ENCODE measurements at regions not wholly inside any gene's neighbourhood (a gene's known extent, or its start where the extent isn't known, plus 50 kb on each side); places are given as distances from the start of the nearest gene placed in this dataset.

DNA sequence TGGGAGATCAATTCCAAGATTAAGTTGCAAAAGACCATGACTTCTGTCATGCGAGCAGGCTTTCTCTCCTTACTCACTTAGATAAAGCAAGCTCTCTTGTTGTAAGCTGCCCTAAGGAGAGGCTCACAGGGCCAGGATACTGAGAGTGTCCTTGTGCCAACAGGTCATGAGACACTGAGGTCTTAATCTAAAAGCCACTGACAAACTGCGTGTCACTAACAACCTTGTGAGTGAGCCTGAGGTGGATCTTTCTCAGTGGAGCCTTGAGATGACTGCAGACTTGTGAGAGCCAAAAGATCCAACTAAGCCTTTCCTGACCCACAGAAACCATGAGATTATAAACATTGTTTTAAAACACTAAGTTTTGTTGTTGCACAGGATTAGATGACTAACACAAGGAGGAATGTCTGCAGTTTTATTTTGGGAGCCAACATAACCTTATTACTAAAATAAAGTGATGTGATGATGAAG is 170.5 kb downstream of the SLC39A8 start:
- H3K4me1 Mint-ChIP-seq, result no peaks in the 10 kb centered on the region
- peaks cover 0 to 5% (median 0%) of the 10 kb centered on the region in 7 donors for H3K9me3 Mint-ChIP-seq
- WGBS (ENCODE audit: insufficient coverage), result 92% methylated on average over 2 of the region's 2 CpGs
- H2AFZ ChIP-seq (ENCODE audit: insufficient read depth, low read depth, low read length, poor library complexity, severe bottlenecking), result no peak overlapping the region
- no peaks in the 10 kb centered on the region for H3K27me3 Mint-ChIP-seq (ENCODE audit: low read depth in 3 of 3)
- no peaks in the 10 kb centered on the region for H3K36me3 ChIP-seq (replicated peaks in 1 of 2; ENCODE audit: control insufficient read depth in 1 of 2, insufficient read depth in 2 of 2, low read length in 2 of 2)
- intact Hi-C loops (cut with micrococcal nuclease), result no loop called here
- no peaks in the 10 kb centered on the region for H3K27me3 ChIP-seq (ENCODE audit: control insufficient read depth in 2 of 2, insufficient read depth in 2 of 2, low read length in 2 of 2)
- no peak overlapping the region for H3K9ac ChIP-seq (ENCODE audit: insufficient read depth, low read length, poor library complexity, severe bottlenecking)
- no peak overlapping the region for H3K4me3 ChIP-seq (replicated peaks in 1 of 3; ENCODE audit: low read depth in 2 of 3, low read length in 3 of 3)
- H3K4me3 Mint-ChIP-seq, result no peak overlapping the region
- TF ChIP-seq, protein P1, sequence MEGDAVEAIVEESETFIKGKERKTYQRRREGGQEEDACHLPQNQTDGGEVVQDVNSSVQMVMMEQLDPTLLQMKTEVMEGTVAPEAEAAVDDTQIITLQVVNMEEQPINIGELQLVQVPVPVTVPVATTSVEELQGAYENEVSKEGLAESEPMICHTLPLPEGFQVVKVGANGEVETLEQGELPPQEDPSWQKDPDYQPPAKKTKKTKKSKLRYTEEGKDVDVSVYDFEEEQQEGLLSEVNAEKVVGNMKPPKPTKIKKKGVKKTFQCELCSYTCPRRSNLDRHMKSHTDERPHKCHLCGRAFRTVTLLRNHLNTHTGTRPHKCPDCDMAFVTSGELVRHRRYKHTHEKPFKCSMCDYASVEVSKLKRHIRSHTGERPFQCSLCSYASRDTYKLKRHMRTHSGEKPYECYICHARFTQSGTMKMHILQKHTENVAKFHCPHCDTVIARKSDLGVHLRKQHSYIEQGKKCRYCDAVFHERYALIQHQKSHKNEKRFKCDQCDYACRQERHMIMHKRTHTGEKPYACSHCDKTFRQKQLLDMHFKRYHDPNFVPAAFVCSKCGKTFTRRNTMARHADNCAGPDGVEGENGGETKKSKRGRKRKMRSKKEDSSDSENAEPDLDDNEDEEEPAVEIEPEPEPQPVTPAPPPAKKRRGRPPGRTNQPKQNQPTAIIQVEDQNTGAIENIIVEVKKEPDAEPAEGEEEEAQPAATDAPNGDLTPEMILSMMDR (IDR thresholded peaks at IDR 0.05), result no peak
- H4K20me1 ChIP-seq (ENCODE audit: insufficient read depth, low read length), result no peaks in the 10 kb centered on the region
- no peaks in the 10 kb centered on the region for H3K4me1 ChIP-seq (ENCODE audit: control insufficient read depth in 1 of 2, insufficient read depth in 2 of 2, low read length in 2 of 2)
- no peak overlapping the region for H3K27ac Mint-ChIP-seq
- no peaks in the 10 kb centered on the region for H3K36me3 Mint-ChIP-seq
- no peak overlapping the region for H3K27ac ChIP-seq (ENCODE audit: low read depth in 1 of 2, low read length in 2 of 2)
- no peaks in the 10 kb centered on the region for H3K79me2 ChIP-seq (ENCODE audit: insufficient read depth, low read length)
- no peak overlapping the region for H3K4me2 ChIP-seq (replicated peaks; ENCODE audit: extremely low read depth, low read length, poor library complexity, severe bottlenecking)
- no peak for DNase-seq
- H3K9me3 ChIP-seq (replicated peaks in 1 of 2; ENCODE audit: control insufficient read depth in 1 of 2, insufficient read depth in 1 of 2, low read length in 2 of 2), result no peaks in the 10 kb centered on the region

DNA sequence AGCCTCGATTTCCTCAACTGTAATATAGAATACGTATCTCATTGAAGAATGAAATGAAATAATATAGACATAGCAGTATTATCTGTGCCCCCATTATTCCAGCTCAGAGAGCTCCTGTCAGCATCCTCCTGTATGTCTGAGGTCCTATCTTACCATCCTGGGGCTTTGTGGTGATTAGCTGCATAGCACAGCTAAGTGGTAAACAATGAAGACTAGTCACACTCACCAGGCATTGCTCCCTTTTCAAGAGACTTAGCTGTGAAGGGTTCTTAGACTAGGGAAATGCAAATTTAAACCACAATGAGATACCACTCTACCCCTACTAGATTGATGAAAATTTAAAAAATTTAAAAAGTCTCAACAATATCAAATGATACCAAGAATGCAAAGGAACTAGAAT is 172.9 kb downstream of the SLC39A8 start:
- H3K4me1 Mint-ChIP-seq, result no peaks in the 10 kb centered on the region
- no peak overlapping the region for H3K4me3 Mint-ChIP-seq
- intact Hi-C loops (cut with micrococcal nuclease), result no loop called here
- H3K4me3 ChIP-seq (replicated peaks in 1 of 3; ENCODE audit: low read depth in 2 of 3, low read length in 3 of 3), result no peak overlapping the region
- no peaks in the 10 kb centered on the region for H3K9me3 ChIP-seq (replicated peaks in 1 of 2; ENCODE audit: control insufficient read depth in 1 of 2, insufficient read depth in 1 of 2, low read length in 2 of 2)
- H4K20me1 ChIP-seq (ENCODE audit: insufficient read depth, low read length), result no peaks in the 10 kb centered on the region
- no peak overlapping the region for H3K4me2 ChIP-seq (replicated peaks; ENCODE audit: extremely low read depth, low read length, poor library complexity, severe bottlenecking)
- H3K9ac ChIP-seq (ENCODE audit: insufficient read depth, low read length, poor library complexity, severe bottlenecking), result no peak overlapping the region
- H3K27ac ChIP-seq (ENCODE audit: low read depth in 1 of 2, low read length in 2 of 2), result no peak overlapping the region
- H3K27ac Mint-ChIP-seq, result no peak overlapping the region
- TF ChIP-seq, protein P1 (IDR thresholded peaks at IDR 0.05), result no peak
- H3K36me3 ChIP-seq (replicated peaks in 1 of 2; ENCODE audit: control insufficient read depth in 1 of 2, insufficient read depth in 2 of 2, low read length in 2 of 2), result no peaks in the 10 kb centered on the region
- no peaks in the 10 kb centered on the region for H3K27me3 ChIP-seq (ENCODE audit: control insufficient read depth in 2 of 2, insufficient read depth in 2 of 2, low read length in 2 of 2)
- no CpG with 5 or more reads among the region's 2 CpGs for WGBS (ENCODE audit: insufficient coverage)
- no peaks in the 10 kb centered on the region for H3K36me3 Mint-ChIP-seq
- H2AFZ ChIP-seq (ENCODE audit: insufficient read depth, low read depth, low read length, poor library complexity, severe bottlenecking), result no peak overlapping the region
- H3K27me3 Mint-ChIP-seq (ENCODE audit: low read depth in 3 of 3), result no peaks in the 10 kb centered on the region
- H3K79me2 ChIP-seq (ENCODE audit: insufficient read depth, low read length), result no peaks in the 10 kb centered on the region
- H3K9me3 Mint-ChIP-seq, result peaks cover 0 to 5% (median 0%) of the 10 kb centered on the region in 7 donors
- no peaks in the 10 kb centered on the region for H3K4me1 ChIP-seq (ENCODE audit: control insufficient read depth in 1 of 2, insufficient read depth in 2 of 2, low read length in 2 of 2)
- DNase-seq, result no peak

Measured in CD14-positive monocyte (primary cell).